Spleen (tissue), 11 donors: ENCODE measurements at regions not wholly inside any gene's neighbourhood (a gene's known extent, or its start where the extent isn't known, plus 50 kb on each side); places are given as distances from the start of the nearest gene placed in this dataset.

ENCODE experiments used
- DNase-seq: peaks from one replicate; pipeline ENCODE4 v3.0.0-alpha.2; 2020
- H3K27ac ChIP-seq, 8 donors: fragments of 200-600 bp; sonication (generic) in 7 of 8; 1 replicate in 4 of 8; 2 replicates in 4 of 8; pipeline versions ENCODE4 v1.5.0 to v1.8.0; 2016 to 2021; ENCODE audit warnings: inconsistent platforms in 4 of 8, mild to moderate bottlenecking in 4 of 8, moderate library complexity in 1 of 8
- H3K27me3 ChIP-seq, 7 donors: fragments of 200-600 bp; sonication (generic) in 6 of 7; replicated peaks in 1 of 7; 1 replicate in 4 of 7; 2 replicates in 3 of 7; pipeline versions ENCODE4 v1.5.0 to v1.8.0; 2016 to 2021; ENCODE audit warnings: inconsistent platforms in 3 of 7, mild to moderate bottlenecking in 1 of 7
- H3K36me3 ChIP-seq, 6 donors: fragments of 200-600 bp; sonication (generic) in 5 of 6; 1 replicate in 4 of 6; 2 replicates in 2 of 6; pipeline versions ENCODE4 v1.5.0 to v1.8.0; 2016 to 2021; ENCODE audit warnings: inconsistent platforms in 2 of 6
- H3K4me1 ChIP-seq, 6 donors: fragments of 200-600 bp; sonication (generic) in 5 of 6; 1 replicate in 3 of 6; 2 replicates in 3 of 6; pipeline versions ENCODE4 v1.5.0 to v1.8.0; 2016 to 2021; ENCODE audit warnings: inconsistent platforms in 3 of 6
- H3K4me3 ChIP-seq, 8 donors: fragments of 200-600 bp; sonication (generic) in 7 of 8; 1 replicate in 4 of 8; 2 replicates in 4 of 8; pipeline versions ENCODE4 v1.5.0 to v1.8.0; 2016 to 2021; ENCODE audit warnings: inconsistent platforms in 4 of 8, mild to moderate bottlenecking in 4 of 8, moderate library complexity in 2 of 8
- H3K9me3 ChIP-seq, 8 donors: fragments of 200-600 bp; sonication (generic) in 7 of 8; 1 replicate in 4 of 8; 2 replicates in 4 of 8; pipeline versions ENCODE4 v1.5.0 to v1.8.0; 2016 to 2021; ENCODE audit warnings: inconsistent platforms in 4 of 8
- CTCF ChIP-seq, 11 experiments: fragments of 200-600 bp in 7 of 11; fragments of 450-650 bp in 4 of 11; sonication (generic) in 4 of 11; IDR thresholded peaks in 8 of 11; conservative IDR thresholded peaks in 3 of 11; 1 replicate in 7 of 11; 2 replicates in 4 of 11; pipeline versions ENCODE4 v1.4.0 to v1.8.0; 2016 to 2021; ENCODE audit warnings: antibody characterized with exemption in 11 of 11, inconsistent platforms in 4 of 11, mild to moderate bottlenecking in 1 of 11
- POLR2A ChIP-seq, 3 donors: fragments of 450-650 bp; IDR thresholded peaks; one replicate each; pipeline ENCODE4 v1.5.1; 2017; ENCODE audit warnings: antibody characterized with exemption in 3 of 3, mild to moderate bottlenecking in 1 of 3
- POLR2AphosphoS5 ChIP-seq, 3 donors: sonication (generic); formaldehyde crosslinking; IDR thresholded peaks; one replicate each; pipeline ENCODE4 v1.5.1; 2017; ENCODE audit warnings: antibody characterized with exemption in 3 of 3
- WGBS, 5 donors: extraction: QIAGEN DNeasy Blood & Tissue Kit in 3 of 5; methylation state at CpG; one replicate each; pipeline versions ENCODE4 v1.1.5 to v1.1.7; 2013 to 2018; 5-methylcytosine and 5-hydroxymethylcytosine counted together
- intact Hi-C: fragments of 100-400 bp; cut with DNase I; formaldehyde crosslinking; loops from one replicate; pipeline ENCODE4 v1.15.0; 2023; ENCODE audit warnings: low total_unique reads
- donor health status: healthy with polysubstance abuse.
- donor health status: DM: no; HTN: no; CAD: no; lungs with moderate emphysema.
- donor health status: DM: no; HTN: no; CAD: no.
- donor health status: Bipolar disorder and iron deficiency.
- donor health status: healthy.
- donor health status: DM: no; HTN: no; CAD: no.
- donor health status: DM: yes; HTN: yes; CAD: no.

GRCh38 chr15:97182581-97182980, 777.9 kb upstream of the ARRDC4 start:
- Histone ChIP-seq H3K27me3 (no peaks in the 10 kb centered on the region), H3K36me3 (no peaks in the 10 kb centered on the region), H3K4me3 (no peak overlapping the region), H3K4me1 (no peaks in the 10 kb centered on the region), H3K27ac (no peak overlapping the region), H3K9me3 (peaks cover 0 to 5% (median 0%) of the 10 kb centered on the region in 8 donors)
- TF ChIP-seq POLR2AphosphoS5 (IDR thresholded peaks at IDR 0.05) (no peak), CTCF (IDR thresholded peaks at IDR 0.05 in 8 of 11, conservative IDR thresholded peaks at IDR 0.05 in 3 of 11) (no peak), POLR2A (IDR thresholded peaks at IDR 0.05) (no peak)
- 87 to 94% (median 94%) methylated on average over 7 of the region's 7 CpGs for WGBS, 5 donors
- intact Hi-C loops: no loop called here
- no peak for DNase-seq

GRCh38 chr15:97189162-97189780, 771.2 kb upstream of the ARRDC4 start:
- DNase-seq: no peak

GRCh38 chr15:97194750-97195149, 765.8 kb upstream of the ARRDC4 start:
- Histone ChIP-seq H3K4me1 (no peaks in the 10 kb centered on the region), H3K27ac (no peak overlapping the region), H3K9me3 (peaks cover 0 to 18% (median 0%) of the 10 kb centered on the region in 8 donors), H3K4me3 (no peak overlapping the region), H3K27me3 (no peaks in the 10 kb centered on the region), H3K36me3 (no peaks in the 10 kb centered on the region)
- intact Hi-C loops: no loop called here
- no peak for TF ChIP-seq POLR2A (IDR thresholded peaks at IDR 0.05)
- TF ChIP-seq CTCF (IDR thresholded peaks at IDR 0.05 in 8 of 11, conservative IDR thresholded peaks at IDR 0.05 in 3 of 11): no peak
- TF ChIP-seq POLR2AphosphoS5 (IDR thresholded peaks at IDR 0.05): no peak
- 82 to 98% (median 88%) methylated on average over 1 of the region's 1 CpG for WGBS, 5 donors
- DNase-seq: no peak

More at GRCh38 chr15:97189162-97189780, 771.2 kb upstream of the ARRDC4 start:
- H3K9me3 ChIP-seq: peaks cover 0 to 19% (median 2%) of the 10 kb centered on the region in 8 donors
- TF ChIP-seq CTCF (IDR thresholded peaks at IDR 0.05 in 8 of 11, conservative IDR thresholded peaks at IDR 0.05 in 3 of 11): no peak
- TF ChIP-seq POLR2A (IDR thresholded peaks at IDR 0.05): no peak
- no peak for TF ChIP-seq POLR2AphosphoS5 (IDR thresholded peaks at IDR 0.05)
- WGBS, 5 donors: 73 to 85% (median 81%) methylated on average over 3 of the region's 3 CpGs
- no peaks in the 10 kb centered on the region for H3K4me1 ChIP-seq
- H3K27ac ChIP-seq: no peak overlapping the region
- no peaks in the 10 kb centered on the region for H3K36me3 ChIP-seq
- H3K4me3 ChIP-seq: no peak overlapping the region
- no peaks in the 10 kb centered on the region for H3K27me3 ChIP-seq
- intact Hi-C loops: no loop called here

- no peak overlapping the region for H3K27ac ChIP-seq
- H3K27me3 ChIP-seq: no peaks in the 10 kb centered on the region
- H3K4me3 ChIP-seq: no peak overlapping the region
- H3K4me1 ChIP-seq: no peaks in the 10 kb centered on the region
- intact Hi-C loops: no loop called here
- no peaks in the 10 kb centered on the region for H3K36me3 ChIP-seq
- no peak for TF ChIP-seq POLR2A (IDR thresholded peaks at IDR 0.05)
- WGBS, 5 donors: 72 to 73% (median 73%) methylated on average over 14 to 16 of the region's 16 CpGs
- no peak for DNase-seq
- peaks cover 0 to 6% (median 0%) of the 10 kb centered on the region in 8 donors for H3K9me3 ChIP-seq
Measured at GRCh38 chr15:97196048-97197014, 764.2 kb upstream of the ARRDC4 start.
